ENCODE measurements at regions not wholly inside any gene's neighbourhood (a gene's known extent, or its start where the extent isn't known, plus 50 kb on each side); places are given as distances from the start of the nearest gene placed in this dataset.

DNA sequence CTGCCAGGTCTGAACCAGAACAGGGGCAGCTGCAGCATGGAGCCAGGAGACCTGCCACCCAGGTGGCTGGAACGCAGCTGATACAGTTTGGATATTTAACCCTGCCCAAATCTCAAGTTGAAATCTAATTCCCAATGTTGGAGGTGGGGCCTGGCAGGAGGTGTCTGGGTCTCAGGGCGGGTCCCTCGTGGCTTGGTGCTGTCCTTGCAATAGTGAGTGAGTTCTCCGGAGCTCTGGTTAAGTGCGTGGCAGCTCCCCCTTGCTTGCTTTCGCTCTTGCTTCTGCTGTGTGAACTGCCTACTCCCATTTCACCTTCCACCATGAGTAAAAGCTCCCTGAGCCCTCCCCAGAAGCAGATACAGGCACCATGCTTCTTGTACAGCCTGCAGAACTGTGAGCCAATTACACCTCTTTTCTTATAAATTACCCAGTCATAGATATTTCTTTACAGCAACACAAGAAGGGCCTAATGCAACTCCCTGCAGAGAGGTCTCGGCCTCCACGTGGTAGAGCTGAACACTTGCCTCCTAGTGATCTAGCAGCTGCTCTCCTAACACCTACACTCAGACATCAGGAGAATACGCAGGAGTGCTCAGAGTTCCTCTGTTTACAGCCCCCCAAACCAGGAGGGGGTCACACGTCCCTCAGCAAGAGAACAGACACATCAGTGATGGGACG is 203.7 kb downstream of the CTTN start:
- H3K9ac ChIP-seq (ENCODE audit: insufficient read depth in 1 of 2, low read depth in 2 of 2, low read length in 2 of 2) = no peak overlapping the region
- H3K4me2 ChIP-seq (ENCODE audit: insufficient read depth, low read length) = no peak overlapping the region
- H3K9me1 ChIP-seq (ENCODE audit: control insufficient read depth, insufficient read depth, low read length) = no peaks in the 10 kb centered on the region
- in situ Hi-C loops (cut with MboI) = no loop called here
- no peaks in the 10 kb centered on the region for H4K20me1 ChIP-seq (replicated peaks; ENCODE audit: control insufficient read depth, insufficient read depth, low read length)
- intact Hi-C loops (cut with micrococcal nuclease) = no loop called here
- no peak for ATAC-seq
- no peak overlapping the region for H2AFZ ChIP-seq (ENCODE audit: low read depth, low read length)
- no peaks in the 10 kb centered on the region; a peak in 1 of 5 replicates for H3K4me1 ChIP-seq (replicated peaks in 1 of 2; ENCODE audit: control insufficient read depth in 2 of 2, insufficient read depth in 2 of 2, low read length in 2 of 2)
- no peaks in the 10 kb centered on the region for H3K79me2 ChIP-seq (ENCODE audit: control insufficient read depth, insufficient read depth, low read length)
- H3K36me3 ChIP-seq (ENCODE audit: control insufficient read depth, insufficient read depth, low read length) = no peaks in the 10 kb centered on the region
- H3K9me3 ChIP-seq (replicated peaks; ENCODE audit: control insufficient read depth, insufficient read depth, low read depth, low read length) = no peaks in the 10 kb centered on the region
- DNase-seq (ENCODE audit: extremely low read depth in 1 of 4, low spot score in 3 of 4) = no peak
- H3K27me3 ChIP-seq (ENCODE audit: control insufficient read depth in 2 of 2, insufficient read depth in 2 of 2, low read length in 2 of 2) = peaks cover 5 to 51% of the 10 kb centered on the region in 2 experiments; a peak in 4 of 5 replicates
- ChIA-PET CTCF (ENCODE audit: low intra/inter-chr PET ratio) (no interaction called here), POLR2A (no interaction called here)
- no peak overlapping the region for H3K27ac ChIP-seq (ENCODE audit: extremely low read depth, low read depth, low read length)
- BruUV-seq (replicated peaks) = no TSS peak
- FAIRE-seq = no peak
- H3K4me3 ChIP-seq = no peak overlapping the region
- WGBS (ENCODE audit: insufficient coverage, low coverage, missing lambda C conversion rate) = 2% methylated on average over 11 of the region's 11 CpGs
- TF ChIP-seq KDM2B (CRISPR knock-in tag; IDR thresholded peaks at IDR 0.05) (no peak), CCAR2 (IDR thresholded peaks at IDR 0.05; ENCODE audit: low read depth, low read length) (no peak), SIX5 (IDR thresholded peaks at IDR 0.05; ENCODE audit: borderline replicate concordance in 1 of 2, insufficient read depth in 1 of 2, low read depth in 1 of 2, low read length in 2 of 2) (no peak), KLF1 (tag; IDR thresholded peaks at IDR 0.05) (no peak), ZNF324 (CRISPR knock-in tag; IDR thresholded peaks at IDR 0.05) (no peak), JUND (IDR thresholded peaks at IDR 0.05; ENCODE audit: borderline replicate concordance, low read depth, low read length) (no peak), JUND (tag; IDR thresholded peaks at IDR 0.05; ENCODE audit: borderline replicate concordance, low read depth, low read length) (no peak), ZZZ3 (IDR thresholded peaks at IDR 0.05) (no peak), ILF3 (IDR thresholded peaks at IDR 0.05; ENCODE audit: borderline replicate concordance) (no peak), ZFP30 (CRISPR knock-in tag; IDR thresholded peaks at IDR 0.05; ENCODE audit: borderline replicate concordance) (no peak), SRSF7 (optimal IDR thresholded peaks at IDR 0.05; ENCODE audit: low read depth, low read length) (no peak), SAFB2 (IDR thresholded peaks at IDR 0.05; ENCODE audit: borderline replicate concordance, low read depth, low read length, severe bottlenecking) (no peak), ZNF282 (CRISPR knock-in tag; IDR thresholded peaks at IDR 0.05) (no peak)
- TF ChIP-seq, protein P1, sequence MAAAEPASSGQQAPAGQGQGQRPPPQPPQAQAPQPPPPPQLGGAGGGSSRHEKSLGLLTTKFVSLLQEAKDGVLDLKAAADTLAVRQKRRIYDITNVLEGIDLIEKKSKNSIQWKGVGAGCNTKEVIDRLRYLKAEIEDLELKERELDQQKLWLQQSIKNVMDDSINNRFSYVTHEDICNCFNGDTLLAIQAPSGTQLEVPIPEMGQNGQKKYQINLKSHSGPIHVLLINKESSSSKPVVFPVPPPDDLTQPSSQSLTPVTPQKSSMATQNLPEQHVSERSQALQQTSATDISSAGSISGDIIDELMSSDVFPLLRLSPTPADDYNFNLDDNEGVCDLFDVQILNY (CRISPR knock-in tag; IDR thresholded peaks at IDR 0.05) = no peak
- TF ChIP-seq, protein P2, sequence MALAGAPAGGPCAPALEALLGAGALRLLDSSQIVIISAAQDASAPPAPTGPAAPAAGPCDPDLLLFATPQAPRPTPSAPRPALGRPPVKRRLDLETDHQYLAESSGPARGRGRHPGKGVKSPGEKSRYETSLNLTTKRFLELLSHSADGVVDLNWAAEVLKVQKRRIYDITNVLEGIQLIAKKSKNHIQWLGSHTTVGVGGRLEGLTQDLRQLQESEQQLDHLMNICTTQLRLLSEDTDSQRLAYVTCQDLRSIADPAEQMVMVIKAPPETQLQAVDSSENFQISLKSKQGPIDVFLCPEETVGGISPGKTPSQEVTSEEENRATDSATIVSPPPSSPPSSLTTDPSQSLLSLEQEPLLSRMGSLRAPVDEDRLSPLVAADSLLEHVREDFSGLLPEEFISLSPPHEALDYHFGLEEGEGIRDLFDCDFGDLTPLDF (CRISPR knock-in tag; IDR thresholded peaks at IDR 0.05) = no peak
- TF ChIP-seq, protein P3, sequence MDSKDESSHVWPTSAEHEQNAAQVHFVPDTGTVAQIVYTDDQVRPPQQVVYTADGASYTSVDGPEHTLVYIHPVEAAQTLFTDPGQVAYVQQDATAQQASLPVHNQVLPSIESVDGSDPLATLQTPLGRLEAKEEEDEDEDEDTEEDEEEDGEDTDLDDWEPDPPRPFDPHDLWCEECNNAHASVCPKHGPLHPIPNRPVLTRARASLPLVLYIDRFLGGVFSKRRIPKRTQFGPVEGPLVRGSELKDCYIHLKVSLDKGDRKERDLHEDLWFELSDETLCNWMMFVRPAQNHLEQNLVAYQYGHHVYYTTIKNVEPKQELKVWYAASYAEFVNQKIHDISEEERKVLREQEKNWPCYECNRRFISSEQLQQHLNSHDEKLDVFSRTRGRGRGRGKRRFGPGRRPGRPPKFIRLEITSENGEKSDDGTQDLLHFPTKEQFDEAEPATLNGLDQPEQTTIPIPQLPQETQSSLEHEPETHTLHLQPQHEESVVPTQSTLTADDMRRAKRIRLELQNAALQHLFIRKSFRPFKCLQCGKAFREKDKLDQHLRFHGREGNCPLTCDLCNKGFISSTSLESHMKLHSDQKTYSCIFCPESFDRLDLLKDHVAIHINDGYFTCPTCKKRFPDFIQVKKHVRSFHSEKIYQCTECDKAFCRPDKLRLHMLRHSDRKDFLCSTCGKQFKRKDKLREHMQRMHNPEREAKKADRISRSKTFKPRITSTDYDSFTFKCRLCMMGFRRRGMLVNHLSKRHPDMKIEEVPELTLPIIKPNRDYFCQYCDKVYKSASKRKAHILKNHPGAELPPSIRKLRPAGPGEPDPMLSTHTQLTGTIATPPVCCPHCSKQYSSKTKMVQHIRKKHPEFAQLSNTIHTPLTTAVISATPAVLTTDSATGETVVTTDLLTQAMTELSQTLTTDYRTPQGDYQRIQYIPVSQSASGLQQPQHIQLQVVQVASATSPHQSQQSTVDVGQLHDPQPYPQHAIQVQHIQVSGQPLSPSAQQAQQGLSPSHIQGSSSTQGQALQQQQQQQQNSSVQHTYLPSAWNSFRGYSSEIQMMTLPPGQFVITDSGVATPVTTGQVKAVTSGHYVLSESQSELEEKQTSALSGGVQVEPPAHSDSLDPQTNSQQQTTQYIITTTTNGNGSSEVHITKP (IDR thresholded peaks at IDR 0.05; ENCODE audit: partially characterized antibody) = no peak

All from K562 (cell line).